ENCODE measurements at regions not wholly inside any gene's neighbourhood (a gene's known extent, or its start where the extent isn't known, plus 50 kb on each side); places are given as distances from the start of the nearest gene placed in this dataset.

GRCh38 chr1:169052727-169053126 lies 53.8 kb upstream of the ATP1B1 start:
- no peak for TF ChIP-seq CTCF (IDR thresholded peaks at IDR 0.05)
- TF ChIP-seq POLR2A (IDR thresholded peaks at IDR 0.05): no peak

Data from testis (tissue), 2 donors.